ENCODE measurements at regions not wholly inside any gene's neighbourhood (a gene's known extent, or its start where the extent isn't known, plus 50 kb on each side); places are given as distances from the start of the nearest gene placed in this dataset.

DNA sequence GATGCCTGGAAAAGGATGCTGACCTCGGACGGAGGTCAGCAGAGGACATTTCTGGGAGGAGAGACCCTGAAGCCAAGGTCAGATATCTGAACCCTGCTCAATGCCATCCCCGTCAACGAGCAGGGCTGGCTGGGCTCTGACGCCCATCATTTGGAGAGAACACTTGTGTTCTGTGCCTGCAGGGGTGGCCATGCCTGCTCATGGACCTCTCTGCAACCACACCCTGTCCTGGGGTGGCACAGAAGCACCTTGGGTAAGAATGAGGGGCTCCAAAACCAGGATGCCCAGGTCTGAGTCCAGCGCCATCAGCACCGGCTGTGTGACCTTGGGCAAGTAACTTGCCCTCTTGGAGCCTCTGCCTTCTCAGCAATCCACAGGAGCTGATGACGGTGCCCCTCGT is 293.7 kb upstream of the FOXF1 start:
- H3K27ac ChIP-seq, result no peak overlapping the region
- no peak for TF ChIP-seq POLR2A (IDR thresholded peaks at IDR 0.05)
- H3K4me1 ChIP-seq, result peaks cover 4% of the 10 kb centered on the region
- 78% methylated on average over 5 to 8 of the region's 9 CpGs for WGBS, 2 donors
- H3K27me3 ChIP-seq, result no peaks in the 10 kb centered on the region
- DNase-seq, result no peak
- H3K4me3 ChIP-seq, result no peak overlapping the region
- H3K36me3 ChIP-seq (ENCODE audit: low read depth, missing control alignments), result no peaks in the 10 kb centered on the region
- no peaks in the 10 kb centered on the region for H3K9me3 ChIP-seq
- intact Hi-C loops (cut with DNase I; ENCODE audit: low total_unique reads), result no loop called here

DNA sequence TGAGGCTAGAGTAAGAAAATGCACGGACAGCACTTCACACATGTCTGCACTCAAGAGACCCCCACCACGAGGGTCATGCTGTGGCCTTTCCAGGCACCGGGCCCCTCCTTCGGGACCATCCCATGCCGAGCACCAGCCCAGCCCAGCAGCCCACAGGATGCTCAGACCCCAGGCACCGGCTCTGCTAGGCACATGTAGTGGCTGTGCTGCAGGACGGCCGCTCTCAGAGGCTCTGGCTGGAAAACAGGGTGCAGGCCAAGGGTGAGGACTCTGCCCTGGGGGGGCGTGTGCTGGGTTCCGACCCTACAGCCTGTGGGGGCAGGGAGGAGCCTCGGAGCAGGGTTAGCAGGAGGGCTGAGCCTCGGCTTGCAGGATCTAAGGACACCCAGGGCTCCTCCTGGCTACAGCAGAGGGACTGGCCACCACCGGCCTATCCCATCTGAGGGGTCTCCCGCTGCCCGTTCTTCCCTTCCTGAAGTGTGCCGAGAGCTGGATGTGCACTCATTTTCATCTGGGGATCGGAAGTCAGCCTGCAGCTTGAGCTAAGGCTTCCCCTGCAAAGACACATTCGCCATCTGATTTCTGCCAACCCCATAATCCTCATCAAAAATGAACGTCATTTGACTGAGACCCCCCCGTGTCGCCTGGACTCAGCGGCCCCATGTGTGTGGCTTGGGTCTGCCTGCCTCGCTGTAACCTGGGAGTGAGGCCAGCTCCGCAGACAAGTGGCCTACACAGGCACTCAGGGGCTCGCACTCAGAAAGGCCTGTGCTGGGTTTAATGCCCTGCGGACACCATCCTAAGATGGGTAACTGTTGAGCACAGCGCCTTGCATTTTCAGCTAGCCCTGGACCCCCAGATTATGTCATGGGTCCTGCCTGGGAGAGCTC is 293.1 kb upstream of the FOXF1 start:
- TF ChIP-seq POLR2A (IDR thresholded peaks at IDR 0.05) (no peak), CTCF (IDR thresholded peaks at IDR 0.05) (no peak)
- DNase-seq, result no peak
- Histone ChIP-seq H3K4me3 (no peak overlapping the region), H3K36me3 (ENCODE audit: low read depth, missing control alignments) (no peaks in the 10 kb centered on the region), H3K27me3 (no peaks in the 10 kb centered on the region), H3K27ac (no peak overlapping the region), H3K9me3 (no peaks in the 10 kb centered on the region), H3K4me1 (peaks cover 4% of the 10 kb centered on the region)
- intact Hi-C loops (cut with DNase I; ENCODE audit: low total_unique reads), result no loop called here
- WGBS, 2 donors, result 86 to 90% methylated on average over 16 to 27 of the region's 27 CpGs

GRCh38 chr16:86217891-86218270 is 292.4 kb upstream of the FOXF1 start:
- no peaks in the 10 kb centered on the region for H3K36me3 ChIP-seq (ENCODE audit: low read depth, missing control alignments)
- peaks cover 4% of the 10 kb centered on the region for H3K4me1 ChIP-seq
- no peak overlapping the region for H3K27ac ChIP-seq
- no peak for DNase-seq
- H3K9me3 ChIP-seq, result no peaks in the 10 kb centered on the region
- H3K27me3 ChIP-seq, result no peaks in the 10 kb centered on the region
- 81 to 86% methylated on average over 6 to 7 of the region's 7 CpGs for WGBS, 2 donors
- no peak overlapping the region for H3K4me3 ChIP-seq
- intact Hi-C loops (cut with DNase I; ENCODE audit: low total_unique reads), result no loop called here
- no peak for TF ChIP-seq POLR2A (IDR thresholded peaks at IDR 0.05)
- no peak for TF ChIP-seq CTCF (IDR thresholded peaks at IDR 0.05)

GRCh38 chr16:86218479-86219170 is 291.7 kb upstream of the FOXF1 start:
- 80 to 81% methylated on average over 9 of the region's 9 CpGs for WGBS, 2 donors
- no peaks in the 10 kb centered on the region for H3K9me3 ChIP-seq
- peaks cover 4% of the 10 kb centered on the region for H3K4me1 ChIP-seq
- no peak for DNase-seq
- no peak overlapping the region for H3K4me3 ChIP-seq
- TF ChIP-seq CTCF (IDR thresholded peaks at IDR 0.05) (no peak), POLR2A (IDR thresholded peaks at IDR 0.05) (no peak)
- intact Hi-C loops (cut with DNase I; ENCODE audit: low total_unique reads), result no loop called here
- H3K27me3 ChIP-seq, result no peaks in the 10 kb centered on the region
- no peak overlapping the region for H3K27ac ChIP-seq
- no peaks in the 10 kb centered on the region for H3K36me3 ChIP-seq (ENCODE audit: low read depth, missing control alignments)

GRCh38 chr16:86219655-86220445 is 290.5 kb upstream of the FOXF1 start:
- Histone ChIP-seq H3K4me3 (no peak overlapping the region), H3K27me3 (no peaks in the 10 kb centered on the region), H3K27ac (no peak overlapping the region), H3K36me3 (ENCODE audit: low read depth, missing control alignments) (no peaks in the 10 kb centered on the region), H3K9me3 (no peaks in the 10 kb centered on the region), H3K4me1 (no peaks in the 10 kb centered on the region)
- intact Hi-C loops (cut with DNase I; ENCODE audit: low total_unique reads), result no loop called here
- DNase-seq, result no peak
- no peak for TF ChIP-seq CTCF (IDR thresholded peaks at IDR 0.05)
- no peak for TF ChIP-seq POLR2A (IDR thresholded peaks at IDR 0.05)
- WGBS, 2 donors, result 44 to 60% methylated on average over 22 of the region's 22 CpGs

Measured in testis (tissue), 2 donors.